Fibroblast of lung (primary cell): ENCODE measurements at regions not wholly inside any gene's neighbourhood (a gene's known extent, or its start where the extent isn't known, plus 50 kb on each side); places are given as distances from the start of the nearest gene placed in this dataset.

Experiments
- DNase-seq, 2 donors: peaks; one replicate each; pipeline versions ENCODE4 v3.0.0 to v3.0.0-alpha.2; 2010; ENCODE audit warnings: low read depth in 2 of 2
- H2AFZ ChIP-seq: 2 replicates; pipeline ENCODE4 v1.5.1; 2012; ENCODE audit warnings: low read length, control low read depth, inconsistent platforms
- H3K27ac ChIP-seq: 2 replicates; pipeline ENCODE4 v1.5.1; 2011; ENCODE audit warnings: low read length, control low read depth; ENCODE audit not compliant: insufficient read depth
- H3K27me3 ChIP-seq: 2 replicates; pipeline ENCODE4 v1.5.1; 2011; ENCODE audit warnings: mild to moderate bottlenecking, low read length; ENCODE audit not compliant: control insufficient read depth, insufficient read depth
- H3K36me3 ChIP-seq: 2 replicates; pipeline ENCODE4 v1.5.1; 2011; ENCODE audit warnings: low read length; ENCODE audit not compliant: control insufficient read depth, insufficient read depth
- H3K4me1 ChIP-seq: 2 replicates; pipeline ENCODE4 v1.5.1; 2011; ENCODE audit warnings: low read length; ENCODE audit not compliant: control insufficient read depth, insufficient read depth; ENCODE audit errors: extremely low read depth
- H3K4me2 ChIP-seq: 2 replicates; pipeline ENCODE4 v1.5.1; 2011; ENCODE audit warnings: low read length, control low read depth; ENCODE audit not compliant: insufficient read depth; ENCODE audit errors: extremely low read depth
- H3K4me3 ChIP-seq, 4 experiments: fragments of 200-600 bp in 1 of 4; sonication (generic) in 1 of 4; replicated peaks in 1 of 4; 2 replicates each; pipeline ENCODE4 v1.5.1; 2011 to 2016; ENCODE audit warnings: low read length in 4 of 4, low read depth in 3 of 4, mild to moderate bottlenecking in 3 of 4, control low read depth in 2 of 4, inconsistent platforms in 1 of 4, mixed read lengths in 1 of 4; ENCODE audit not compliant: insufficient read depth in 1 of 4; ENCODE audit errors: control extremely low read depth in 1 of 4
- H3K79me2 ChIP-seq: 2 replicates; pipeline ENCODE4 v1.5.1; 2012; ENCODE audit warnings: mild to moderate bottlenecking, low read length, inconsistent platforms; ENCODE audit not compliant: control insufficient read depth, insufficient read depth
- H3K9ac ChIP-seq: 2 replicates; pipeline ENCODE4 v1.5.1; 2011; ENCODE audit warnings: mild to moderate bottlenecking, low read length, control low read depth; ENCODE audit not compliant: insufficient read depth
- H3K9me3 ChIP-seq: 2 replicates; pipeline ENCODE4 v1.5.1; 2012; ENCODE audit warnings: low read depth, low read length; ENCODE audit not compliant: control insufficient read depth, insufficient read depth
- H4K20me1 ChIP-seq: 2 replicates; pipeline ENCODE4 v1.5.1; 2011; ENCODE audit warnings: low read length; ENCODE audit not compliant: control insufficient read depth, insufficient read depth; ENCODE audit errors: extremely low read depth
- CTCF ChIP-seq, 2 donors: IDR thresholded peaks in 1 of 2; conservative IDR thresholded peaks in 1 of 2; 1 replicate in 1 of 2; 2 replicates in 1 of 2; pipeline ENCODE4 v1.5.1; 2011 to 2012; ENCODE audit warnings: low read length in 2 of 2, control low read depth in 1 of 2, inconsistent platforms in 1 of 2, low read depth in 1 of 2, mild to moderate bottlenecking in 1 of 2
- EZH2 ChIP-seq: IDR thresholded peaks from 2 replicates; pipeline ENCODE4 v1.5.1; 2012; ENCODE audit warnings: low read length, control low read depth, mild to moderate bottlenecking; ENCODE audit errors: missing control alignments

GRCh38 chr2:150824118-150824517 lies 336.7 kb upstream of the RND3 start:
- Histone ChIP-seq H3K4me3 (no peak overlapping the region), H3K4me1 (no peaks in the 10 kb centered on the region), H3K27me3 (no peaks in the 10 kb centered on the region), H4K20me1 (no peaks in the 10 kb centered on the region), H3K9me3 (no peaks in the 10 kb centered on the region), H3K4me2 (no peak overlapping the region), H3K79me2 (no peaks in the 10 kb centered on the region), H3K36me3 (no peaks in the 10 kb centered on the region), H2AFZ (no peak overlapping the region), H3K9ac (no peak overlapping the region), H3K27ac (no peak overlapping the region)
- DNase-seq = no peak
- TF ChIP-seq CTCF (conservative IDR thresholded peaks at IDR 0.05 in 1 of 2, IDR thresholded peaks at IDR 0.05 in 1 of 2; ENCODE audit: low read depth in 1 of 2, low read length in 2 of 2) = no peak
- no peak for TF ChIP-seq EZH2

GRCh38 chr2:150817422-150817821 lies 330.0 kb upstream of the RND3 start:
- H3K9me3 ChIP-seq = no peaks in the 10 kb centered on the region
- no peaks in the 10 kb centered on the region for H4K20me1 ChIP-seq
- no peak overlapping the region for H3K27ac ChIP-seq
- H3K36me3 ChIP-seq = no peaks in the 10 kb centered on the region
- H3K4me2 ChIP-seq = no peak overlapping the region
- H3K9ac ChIP-seq = no peak overlapping the region
- no peak overlapping the region for H2AFZ ChIP-seq
- no peak overlapping the region for H3K4me3 ChIP-seq
- H3K79me2 ChIP-seq = no peaks in the 10 kb centered on the region
- no peaks in the 10 kb centered on the region for H3K4me1 ChIP-seq
- H3K27me3 ChIP-seq = no peaks in the 10 kb centered on the region
- DNase-seq = no peak
- no peak for TF ChIP-seq EZH2
- TF ChIP-seq CTCF (conservative IDR thresholded peaks at IDR 0.05 in 1 of 2, IDR thresholded peaks at IDR 0.05 in 1 of 2; ENCODE audit: low read depth in 1 of 2, low read length in 2 of 2) = no peak

GRCh38 chr2:150812664-150813367 lies 325.3 kb upstream of the RND3 start:
- Histone ChIP-seq H3K36me3 (no peaks in the 10 kb centered on the region), H3K4me2 (no peak overlapping the region), H3K9ac (no peak overlapping the region), H3K4me1 (no peaks in the 10 kb centered on the region), H3K9me3 (no peaks in the 10 kb centered on the region), H3K27me3 (no peaks in the 10 kb centered on the region), H3K79me2 (no peaks in the 10 kb centered on the region), H3K4me3 (no peak overlapping the region), H4K20me1 (no peaks in the 10 kb centered on the region), H3K27ac (no peak overlapping the region), H2AFZ (no peak overlapping the region)
- no peak for TF ChIP-seq CTCF (conservative IDR thresholded peaks at IDR 0.05 in 1 of 2, IDR thresholded peaks at IDR 0.05 in 1 of 2; ENCODE audit: low read depth in 1 of 2, low read length in 2 of 2)
- no peak for DNase-seq
